GM21717 (cell line): ENCODE measurements at regions not wholly inside any gene's neighbourhood (a gene's known extent, or its start where the extent isn't known, plus 50 kb on each side); places are given as distances from the start of the nearest gene placed in this dataset.
"Not testable (repeated sequence)": the region's sequence is repeated elsewhere in the genome, so short reads cannot be mapped to it uniquely, and the experiment has no call there.

ENCODE experiments used
- ATAC-seq: cut with Tn5 transposase; IDR thresholded peaks from one replicate; pipeline ENCODE4 v1.9.1; 2021; ENCODE audit warnings: mild to moderate bottlenecking, moderate library complexity; ENCODE audit not compliant: unreplicated experiment

- no peak for ATAC-seq
Observed at GRCh38 chr13:44814836-44815235, 174.4 kb downstream of the NUFIP1 start.

GRCh38 chr13:44814161-44814560 is 175.1 kb downstream of the NUFIP1 start:
- no peak for ATAC-seq

GRCh38 chr13:44812818-44813217 is 176.5 kb downstream of the NUFIP1 start:
- no peak for ATAC-seq

- no peak for ATAC-seq
Observed at GRCh38 chr13:44810061-44810840, 179.0 kb downstream of the NUFIP1 start.

GRCh38 chr13:44809190-44809589 is 180.1 kb downstream of the NUFIP1 start:
- no peak for ATAC-seq

- no peak for ATAC-seq
Observed at GRCh38 chr13:44808185-44808584, 181.1 kb downstream of the NUFIP1 start.

- no peak for ATAC-seq
Observed at GRCh38 chr13:44807449-44808034, 181.7 kb downstream of the NUFIP1 start.

- no peak for ATAC-seq
Observed at GRCh38 chr13:44806826-44807225, 182.4 kb downstream of the NUFIP1 start.

GRCh38 chr13:44805585-44805984 is 183.7 kb downstream of the NUFIP1 start:
- ATAC-seq: no peak

- ATAC-seq: no peak
Observed at GRCh38 chr13:44803390-44803789, 185.9 kb downstream of the NUFIP1 start.

- no peak for ATAC-seq
Observed at GRCh38 chr13:44802491-44802890, 186.8 kb downstream of the NUFIP1 start.

GRCh38 chr13:44801990-44802389 is 187.3 kb downstream of the NUFIP1 start:
- no peak for ATAC-seq

- no peak for ATAC-seq
Observed at GRCh38 chr13:44800626-44801025, 188.6 kb downstream of the NUFIP1 start.

- ATAC-seq: no peak
Observed at GRCh38 chr13:44797685-44798084, 191.6 kb downstream of the NUFIP1 start.

- ATAC-seq: no peak
Observed at GRCh38 chr13:44796597-44797490, 192.4 kb downstream of the NUFIP1 start.

- ATAC-seq: not testable (repeated sequence)
Observed at GRCh38 chr13:44796039-44796438, 193.2 kb downstream of the NUFIP1 start.

- no peak for ATAC-seq
Observed at GRCh38 chr13:44795176-44795575, 194.1 kb downstream of the NUFIP1 start.

GRCh38 chr13:44792096-44792495 is 197.2 kb downstream of the NUFIP1 start:
- ATAC-seq: no peak

- ATAC-seq: no peak
Observed at GRCh38 chr13:44790289-44790688, 199.0 kb downstream of the NUFIP1 start.

GRCh38 chr13:44787617-44788016 is 201.7 kb downstream of the NUFIP1 start:
- ATAC-seq: no peak

- no peak for ATAC-seq
Observed at GRCh38 chr13:44786756-44787155, 202.5 kb downstream of the NUFIP1 start.

- no peak for ATAC-seq
Observed at GRCh38 chr13:44785401-44785800, 203.9 kb downstream of the NUFIP1 start.
